T-helper 2 cell treated with Interferon-gamma antibody and Interleukin-4, amounts not matched to agents 5 μg/mL and 100 μg/mL, for 36 hours (primary cell): ENCODE measurements at regions not wholly inside any gene's neighbourhood (a gene's known extent, or its start where the extent isn't known, plus 50 kb on each side); places are given as distances from the start of the nearest gene placed in this dataset.
"Not testable (repeated sequence)": the region's sequence is repeated elsewhere in the genome, so short reads cannot be mapped to it uniquely, and the experiment has no call there.

Experiments used
- DNase-seq: peaks from one replicate; pipeline ENCODE4 v3.0.0; 2021; ENCODE audit warnings: low spot score
- H3K27ac Mint-ChIP-seq: one replicate; pipeline ENCODE4 v1.8.0; 2021; ENCODE audit warnings: mild to moderate bottlenecking, mixed read lengths
- H3K27me3 Mint-ChIP-seq: one replicate; pipeline ENCODE4 v1.8.0; 2021; ENCODE audit warnings: low read depth, mixed read lengths
- H3K36me3 Mint-ChIP-seq: one replicate; pipeline ENCODE4 v1.8.0; 2021; ENCODE audit warnings: low read depth, mixed read lengths
- H3K4me1 Mint-ChIP-seq: one replicate; pipeline ENCODE4 v1.8.0; 2021; ENCODE audit warnings: low read depth, mixed read lengths
- H3K4me3 Mint-ChIP-seq: one replicate; pipeline ENCODE4 v1.8.0; 2022; ENCODE audit warnings: mild to moderate bottlenecking, moderate library complexity, mixed read lengths
- H3K9me3 Mint-ChIP-seq: one replicate; pipeline ENCODE4 v1.8.0; 2021; ENCODE audit warnings: mixed read lengths

DNA sequence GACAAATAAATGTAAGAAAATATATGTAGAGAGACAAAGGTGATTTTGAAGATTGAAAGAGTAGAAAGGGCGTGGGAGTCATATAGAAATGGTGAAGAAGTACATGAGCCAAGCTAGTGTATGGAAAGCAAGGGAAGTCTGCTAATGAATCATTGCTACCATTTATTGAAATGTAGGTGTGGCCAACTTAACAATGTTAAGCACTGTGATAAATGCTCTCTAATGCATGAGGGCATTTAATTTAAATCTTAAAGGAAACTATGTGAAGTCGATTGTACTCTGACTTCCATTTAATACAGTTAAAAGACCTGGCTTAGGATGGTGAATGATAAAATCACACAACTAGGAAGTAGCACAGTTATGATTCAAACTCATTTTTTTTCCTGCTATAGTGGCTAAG, 219.9 kb downstream of the CASP12 start:
- Mint-ChIP-seq H3K4me3 (no peak overlapping the region), H3K36me3 (peaks cover 3% of the 10 kb centered on the region), H3K27me3 (no peaks in the 10 kb centered on the region), H3K4me1 (peaks cover 4% of the 10 kb centered on the region), H3K27ac (no peak overlapping the region), H3K9me3 (peaks cover 10% of the 10 kb centered on the region)
- DNase-seq: no peak

DNA sequence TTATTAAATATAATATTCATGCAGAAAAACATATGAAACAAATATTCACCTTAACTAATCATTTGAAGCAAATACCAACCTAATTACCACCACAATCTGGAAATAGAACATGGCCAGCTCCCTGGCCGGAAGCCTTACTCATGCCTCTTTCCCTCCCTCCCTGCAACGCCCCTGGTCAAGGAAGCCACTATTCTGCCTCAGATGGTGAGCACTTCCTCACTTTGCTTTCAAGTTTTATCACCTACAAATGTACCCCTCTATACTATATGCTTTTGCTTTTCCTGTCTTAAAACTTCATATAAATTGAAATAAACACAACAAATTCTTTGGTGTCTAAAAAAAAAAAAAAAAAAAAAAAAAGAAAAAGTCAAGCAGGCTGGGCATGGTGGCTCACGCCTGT, 221.2 kb downstream of the CASP12 start:
- not testable (repeated sequence) for H3K36me3 Mint-ChIP-seq, H3K27me3 Mint-ChIP-seq, H3K27ac Mint-ChIP-seq, H3K4me3 Mint-ChIP-seq, DNase-seq, H3K4me1 Mint-ChIP-seq
- H3K9me3 Mint-ChIP-seq: peaks cover 12% of the 10 kb centered on the region

DNA sequence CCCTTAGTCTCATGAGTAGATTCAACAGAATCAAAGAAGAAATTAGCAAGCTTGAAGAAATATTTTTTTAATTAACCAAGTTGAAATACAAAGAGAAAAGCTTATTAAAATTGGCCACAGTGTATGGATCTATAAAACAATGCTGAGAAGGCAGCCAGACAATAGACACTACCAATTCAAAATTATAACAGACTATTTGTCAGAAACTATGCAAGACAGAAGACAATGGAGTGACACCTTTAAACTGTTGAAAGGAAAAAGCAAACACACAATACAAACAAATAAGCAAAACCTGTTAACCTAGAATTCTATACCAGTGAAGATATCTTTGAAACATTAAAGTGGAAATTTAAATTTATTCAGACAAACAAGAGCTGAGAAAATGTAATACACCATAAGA, 225.4 kb downstream of the CASP12 start:
- Mint-ChIP-seq H3K27me3 (peaks cover 4% of the 10 kb centered on the region), H3K27ac (no peak overlapping the region), H3K36me3 (peaks cover 3% of the 10 kb centered on the region), H3K9me3 (peaks cover 15% of the 10 kb centered on the region), H3K4me1 (peaks cover 12% of the 10 kb centered on the region), H3K4me3 (no peak overlapping the region)
- no peak for DNase-seq

DNA sequence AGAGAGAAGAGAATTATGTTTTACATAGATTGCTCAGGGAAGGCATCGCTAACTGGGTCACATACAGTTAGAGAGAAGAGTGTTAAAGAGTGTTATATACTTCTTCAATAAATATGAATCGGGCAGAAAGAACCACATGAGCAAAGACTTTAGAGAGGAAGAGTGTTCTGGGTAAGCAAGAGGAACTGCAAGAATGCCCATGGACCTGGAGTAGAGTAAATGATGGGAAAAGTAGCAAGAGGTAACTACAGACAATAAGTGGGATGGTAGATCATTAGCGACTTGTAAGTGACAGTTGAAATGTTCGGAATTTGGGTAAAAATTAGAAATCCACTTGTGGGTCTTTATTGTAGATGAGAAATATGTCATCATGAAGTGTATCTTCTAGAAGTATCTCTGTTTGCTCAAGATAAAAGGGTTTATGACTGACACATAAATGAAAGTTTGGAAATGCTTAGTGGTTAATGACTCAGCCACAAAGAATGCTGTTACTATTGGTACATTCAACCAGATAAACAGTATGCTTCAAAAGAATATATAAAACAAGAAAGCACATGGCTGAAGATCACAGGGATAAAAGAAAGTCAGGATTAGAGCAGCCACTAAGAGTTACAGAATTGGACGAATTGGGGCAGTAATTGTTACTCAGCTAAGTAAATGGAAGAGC, 229.3 kb downstream of the CASP12 start:
- peaks cover 16% of the 10 kb centered on the region for H3K4me1 Mint-ChIP-seq
- H3K4me3 Mint-ChIP-seq: no peak overlapping the region
- H3K27ac Mint-ChIP-seq: no peak overlapping the region
- peaks cover 9% of the 10 kb centered on the region for H3K27me3 Mint-ChIP-seq
- H3K36me3 Mint-ChIP-seq: peaks cover 1% of the 10 kb centered on the region
- no peak for DNase-seq
- peaks cover 11% of the 10 kb centered on the region for H3K9me3 Mint-ChIP-seq

DNA sequence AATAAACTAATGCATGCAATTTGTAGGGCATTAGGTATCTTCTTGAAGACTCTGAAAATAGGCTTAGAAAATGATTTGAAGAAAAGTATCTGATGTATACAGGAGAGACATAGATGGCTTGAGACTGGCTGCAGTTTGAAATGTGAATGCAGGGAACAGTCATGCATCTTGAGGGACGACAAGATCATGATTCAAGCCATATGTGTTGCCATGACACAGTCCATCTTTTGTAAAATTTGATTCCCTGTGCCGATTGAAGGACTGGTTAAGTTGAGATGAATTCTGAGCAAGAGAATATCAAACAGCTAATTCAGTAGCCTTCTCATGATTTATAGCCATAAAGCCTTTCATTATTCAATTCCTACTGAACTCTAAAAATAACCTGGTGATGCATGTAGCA, 231.6 kb downstream of the CASP12 start:
- no peak overlapping the region for H3K4me3 Mint-ChIP-seq
- H3K27me3 Mint-ChIP-seq: peaks cover 6% of the 10 kb centered on the region
- DNase-seq: no peak
- H3K27ac Mint-ChIP-seq: no peak overlapping the region
- H3K36me3 Mint-ChIP-seq: peaks cover 1% of the 10 kb centered on the region
- H3K9me3 Mint-ChIP-seq: peaks cover 6% of the 10 kb centered on the region
- peaks cover 18% of the 10 kb centered on the region for H3K4me1 Mint-ChIP-seq

DNA sequence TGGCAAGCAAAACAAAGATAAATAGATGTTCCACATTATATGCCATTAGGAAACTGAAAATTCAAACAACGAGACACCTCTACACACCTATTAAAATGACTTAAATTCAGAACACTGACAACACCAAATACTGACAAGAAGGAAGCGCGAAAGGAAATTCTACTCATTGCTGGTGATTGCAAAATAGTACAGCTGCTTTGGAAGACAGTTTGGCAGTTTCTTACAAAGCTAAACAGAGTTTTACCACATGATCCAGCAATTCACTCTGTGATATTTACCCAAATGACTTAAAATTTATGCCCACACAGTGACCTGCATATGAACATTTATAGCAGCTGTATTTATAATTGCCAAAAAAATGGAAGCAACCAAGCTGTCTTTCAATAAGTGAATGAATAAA, 232.6 kb downstream of the CASP12 start:
- H3K4me3 Mint-ChIP-seq: no peak overlapping the region
- peaks cover 18% of the 10 kb centered on the region for H3K4me1 Mint-ChIP-seq
- H3K9me3 Mint-ChIP-seq: peaks cover 5% of the 10 kb centered on the region
- no peak overlapping the region for H3K27ac Mint-ChIP-seq
- peaks cover 6% of the 10 kb centered on the region for H3K27me3 Mint-ChIP-seq
- DNase-seq: no peak
- peaks cover 1% of the 10 kb centered on the region for H3K36me3 Mint-ChIP-seq

DNA sequence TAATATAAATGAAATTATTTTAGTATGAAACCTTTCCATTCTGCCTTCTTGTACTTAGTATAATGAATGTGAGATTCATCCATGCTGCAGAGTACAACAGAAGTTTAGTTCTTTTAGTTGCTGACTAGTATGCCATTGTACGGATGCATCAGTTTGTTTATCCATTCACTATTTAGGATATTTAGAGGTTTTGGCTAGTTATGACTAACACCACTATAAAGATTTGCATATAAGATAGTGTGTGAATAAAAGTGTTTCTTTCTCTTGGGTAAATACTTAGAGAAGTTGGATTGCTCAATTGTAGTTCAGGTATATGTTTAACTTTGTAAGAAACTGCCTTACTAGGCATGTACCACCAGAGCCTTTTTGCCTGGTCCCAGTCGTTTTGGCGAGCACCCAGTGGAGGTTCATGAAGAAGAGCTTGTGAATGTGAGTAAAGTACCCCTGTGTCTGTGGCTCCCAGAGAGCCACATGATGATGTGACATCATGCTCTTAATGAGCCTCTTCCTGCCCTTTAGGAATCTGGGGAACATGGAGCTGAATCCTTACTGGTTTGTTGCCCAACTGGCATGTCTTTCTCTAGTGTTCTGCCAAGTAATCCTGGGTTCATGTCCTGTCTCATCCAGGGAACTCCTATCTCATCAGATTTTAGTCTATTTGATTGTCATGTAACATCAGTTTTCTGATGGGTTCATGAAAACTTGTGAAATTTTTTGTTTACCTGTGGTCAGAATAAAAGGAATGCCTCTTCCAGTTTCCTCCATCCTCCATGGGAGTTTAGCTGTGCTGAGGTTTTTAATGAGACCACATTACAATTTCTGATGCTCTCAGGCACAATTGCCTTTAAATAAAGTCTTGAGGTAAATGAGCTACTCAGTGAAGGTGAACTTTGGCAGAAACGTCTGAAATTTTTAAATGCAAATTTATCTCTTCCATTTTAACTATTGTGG, 234.8 kb downstream of the CASP12 start:
- Mint-ChIP-seq H3K27ac (no peak overlapping the region), H3K4me1 (peaks cover 11% of the 10 kb centered on the region), H3K36me3 (peaks cover 3% of the 10 kb centered on the region), H3K27me3 (peaks cover 6% of the 10 kb centered on the region), H3K9me3 (peaks cover 13% of the 10 kb centered on the region), H3K4me3 (no peak overlapping the region)
- DNase-seq: no peak

DNA sequence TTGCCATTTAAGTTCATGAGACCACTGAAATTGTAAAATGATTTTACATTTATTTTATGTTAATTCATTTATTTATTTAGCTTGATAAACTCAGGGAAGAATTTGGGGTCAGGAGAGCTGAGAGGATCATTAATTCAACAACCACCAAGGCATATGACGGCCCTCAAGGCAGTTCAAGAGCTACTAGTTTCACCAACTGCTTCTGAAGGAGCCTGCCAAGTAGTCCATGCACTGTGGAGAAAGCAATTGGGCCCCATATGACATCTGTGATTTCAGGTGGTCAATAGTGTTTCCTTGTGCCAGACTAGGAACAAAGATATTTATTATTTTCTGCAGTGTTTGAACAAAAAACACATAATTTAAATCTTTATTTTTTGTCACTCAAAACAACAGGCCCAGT, 236.4 kb downstream of the CASP12 start:
- no peak for DNase-seq
- Mint-ChIP-seq H3K27ac (no peak overlapping the region), H3K36me3 (peaks cover 8% of the 10 kb centered on the region), H3K4me3 (no peak overlapping the region), H3K4me1 (peaks cover 20% of the 10 kb centered on the region), H3K9me3 (peaks cover 13% of the 10 kb centered on the region), H3K27me3 (peaks cover 6% of the 10 kb centered on the region)

DNA sequence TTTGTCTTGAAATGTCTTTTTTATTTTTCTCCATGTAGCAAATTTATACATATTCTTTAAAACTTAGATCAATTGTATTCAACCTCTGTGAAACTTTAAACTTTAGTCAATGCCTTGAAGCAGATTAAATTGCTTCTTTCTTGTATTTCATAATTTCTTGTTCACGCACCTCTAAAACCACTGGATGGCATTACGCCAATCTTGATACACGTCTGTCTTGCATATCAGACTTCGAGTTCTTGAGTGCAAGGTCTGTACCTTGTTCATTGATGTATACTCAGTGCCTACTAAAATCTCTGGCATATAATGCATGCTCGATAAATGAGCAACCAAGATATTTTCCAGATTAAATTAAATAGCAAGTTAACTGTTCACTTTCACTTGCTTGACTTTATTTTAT, 236.8 kb downstream of the CASP12 start:
- Mint-ChIP-seq H3K9me3 (peaks cover 13% of the 10 kb centered on the region), H3K27ac (no peak overlapping the region), H3K4me1 (peaks cover 24% of the 10 kb centered on the region), H3K36me3 (peaks cover 8% of the 10 kb centered on the region), H3K27me3 (peaks cover 6% of the 10 kb centered on the region), H3K4me3 (no peak overlapping the region)
- DNase-seq: no peak

DNA sequence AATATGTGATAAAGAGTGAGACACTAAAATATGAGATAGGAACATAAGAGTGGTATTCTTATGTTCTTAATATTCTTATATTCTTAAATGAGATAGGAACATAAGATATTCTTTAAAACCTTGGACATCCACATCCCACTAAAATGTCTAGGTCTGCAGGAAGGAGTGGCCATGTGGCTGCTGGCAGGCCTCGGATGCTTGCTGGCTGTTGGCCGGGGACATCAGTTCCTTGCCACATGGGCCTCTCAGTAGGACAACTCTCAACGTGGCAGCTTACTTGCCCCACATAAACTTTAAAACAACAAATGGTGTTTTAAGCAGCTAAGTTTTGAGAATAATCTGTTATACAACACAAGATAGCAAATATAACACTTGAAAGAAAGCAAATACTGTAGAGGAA, 240.1 kb downstream of the CASP12 start:
- no peak overlapping the region for H3K4me3 Mint-ChIP-seq
- peaks cover 7% of the 10 kb centered on the region for H3K36me3 Mint-ChIP-seq
- no peaks in the 10 kb centered on the region for H3K27me3 Mint-ChIP-seq
- no peak for DNase-seq
- peaks cover 39% of the 10 kb centered on the region for H3K4me1 Mint-ChIP-seq
- no peak overlapping the region for H3K27ac Mint-ChIP-seq
- peaks cover 8% of the 10 kb centered on the region for H3K9me3 Mint-ChIP-seq

DNA sequence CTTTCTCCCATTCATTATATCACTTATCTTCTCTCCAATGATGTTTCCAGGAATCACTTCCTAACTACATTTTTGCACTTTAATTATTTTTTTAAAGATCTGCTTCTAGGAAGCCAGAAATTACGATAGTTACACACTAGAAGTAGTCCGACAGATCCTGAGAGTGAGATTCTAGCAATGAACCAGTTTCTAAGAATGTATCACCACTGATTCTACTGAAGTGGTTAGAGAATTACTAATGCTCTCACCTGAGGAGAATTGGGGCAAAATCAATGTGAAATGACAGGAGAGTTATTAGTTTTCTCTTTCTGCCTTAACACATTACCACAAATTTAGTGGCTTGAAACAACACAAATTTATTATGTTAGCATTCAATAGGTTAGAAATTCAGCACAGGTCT, 241.2 kb downstream of the CASP12 start:
- peak overlapping the region; percentile 29 for H3K27ac Mint-ChIP-seq
- peaks cover 7% of the 10 kb centered on the region for H3K36me3 Mint-ChIP-seq
- no peak for DNase-seq
- peaks cover 8% of the 10 kb centered on the region for H3K9me3 Mint-ChIP-seq
- no peaks in the 10 kb centered on the region for H3K27me3 Mint-ChIP-seq
- H3K4me3 Mint-ChIP-seq: peak overlapping the region; percentile 32
- H3K4me1 Mint-ChIP-seq: peaks cover 41% of the 10 kb centered on the region

DNA sequence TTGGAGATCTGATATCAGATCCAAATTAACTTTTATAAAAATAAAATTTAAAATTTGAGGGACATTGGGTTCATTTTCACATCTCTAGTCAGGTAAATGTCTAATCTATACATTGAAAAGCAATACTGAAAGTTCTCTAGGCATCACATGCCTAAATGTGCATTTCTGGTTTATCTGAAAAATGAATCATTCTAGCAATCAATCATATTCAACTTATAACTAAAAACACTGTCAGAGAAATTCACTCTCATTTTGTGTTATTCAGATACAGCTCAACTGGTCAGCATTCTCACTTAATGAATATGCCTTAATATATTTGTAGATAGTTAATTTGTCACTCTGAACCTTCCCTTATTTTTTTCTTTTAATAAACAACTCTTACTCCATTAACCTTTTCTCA, 243.2 kb downstream of the CASP12 start:
- Mint-ChIP-seq H3K4me3 (no peak overlapping the region), H3K27me3 (no peaks in the 10 kb centered on the region), H3K36me3 (peaks cover 10% of the 10 kb centered on the region), H3K27ac (no peak overlapping the region), H3K4me1 (peaks cover 41% of the 10 kb centered on the region), H3K9me3 (peaks cover 19% of the 10 kb centered on the region)
- DNase-seq: no peak

DNA sequence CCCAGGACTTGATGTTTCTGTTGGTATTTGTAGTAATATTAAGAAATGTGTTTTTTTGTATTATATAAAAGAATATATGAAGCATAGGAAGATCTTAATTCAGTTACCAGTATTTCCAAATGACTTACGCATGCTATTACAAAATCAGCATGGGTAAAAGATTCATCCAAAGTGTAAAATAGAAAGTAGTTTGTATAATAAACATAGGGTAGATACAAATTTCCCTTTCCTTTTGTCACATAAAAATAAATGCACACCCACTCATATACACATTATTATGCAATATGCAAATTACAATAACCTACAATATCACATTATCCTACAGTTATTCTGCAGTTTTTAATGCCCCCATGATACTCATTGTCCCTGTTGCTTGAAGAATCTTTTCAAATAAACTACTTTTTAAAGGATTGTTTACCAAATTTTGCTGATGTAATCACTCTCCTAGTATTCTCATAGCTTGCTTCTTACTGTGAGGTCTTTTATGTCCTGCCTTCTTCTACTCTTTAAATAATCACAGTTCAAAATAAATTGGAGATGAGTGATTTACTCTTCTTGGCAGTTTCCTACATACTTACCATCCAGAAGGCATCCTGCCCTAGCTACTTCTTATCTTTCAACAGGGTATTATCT, 244.0 kb downstream of the CASP12 start:
- peaks cover 10% of the 10 kb centered on the region for H3K36me3 Mint-ChIP-seq
- DNase-seq: no peak
- H3K27me3 Mint-ChIP-seq: no peaks in the 10 kb centered on the region
- H3K4me3 Mint-ChIP-seq: no peak overlapping the region
- H3K4me1 Mint-ChIP-seq: peaks cover 41% of the 10 kb centered on the region
- H3K9me3 Mint-ChIP-seq: peaks cover 19% of the 10 kb centered on the region
- no peak overlapping the region for H3K27ac Mint-ChIP-seq

DNA sequence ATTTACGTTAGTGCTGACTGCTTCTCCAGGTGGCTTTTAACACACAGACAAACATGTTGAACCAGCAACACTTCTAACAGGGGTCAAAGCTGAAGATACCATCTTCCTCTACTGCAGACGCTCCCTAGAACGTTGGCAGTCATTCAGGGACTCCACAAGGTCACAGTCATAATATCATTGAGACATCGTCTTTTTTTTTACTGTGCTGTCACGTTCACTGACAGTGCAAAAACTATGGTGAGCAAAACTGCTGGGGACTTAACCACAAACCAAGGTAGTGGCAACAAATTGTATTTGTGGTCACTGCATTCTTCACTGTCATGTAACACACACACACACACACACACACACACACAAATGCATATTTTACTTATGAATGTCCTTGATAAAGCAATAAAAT, 244.9 kb downstream of the CASP12 start:
- Mint-ChIP-seq H3K27me3 (no peaks in the 10 kb centered on the region), H3K27ac (no peak overlapping the region), H3K4me3 (no peak overlapping the region), H3K4me1 (peaks cover 47% of the 10 kb centered on the region), H3K36me3 (peaks cover 10% of the 10 kb centered on the region), H3K9me3 (peaks cover 15% of the 10 kb centered on the region)
- peak; percentile 14 for DNase-seq
